ENCODE measurements at regions not wholly inside any gene's neighbourhood (a gene's known extent, or its start where the extent isn't known, plus 50 kb on each side); places are given as distances from the start of the nearest gene placed in this dataset.

DNA sequence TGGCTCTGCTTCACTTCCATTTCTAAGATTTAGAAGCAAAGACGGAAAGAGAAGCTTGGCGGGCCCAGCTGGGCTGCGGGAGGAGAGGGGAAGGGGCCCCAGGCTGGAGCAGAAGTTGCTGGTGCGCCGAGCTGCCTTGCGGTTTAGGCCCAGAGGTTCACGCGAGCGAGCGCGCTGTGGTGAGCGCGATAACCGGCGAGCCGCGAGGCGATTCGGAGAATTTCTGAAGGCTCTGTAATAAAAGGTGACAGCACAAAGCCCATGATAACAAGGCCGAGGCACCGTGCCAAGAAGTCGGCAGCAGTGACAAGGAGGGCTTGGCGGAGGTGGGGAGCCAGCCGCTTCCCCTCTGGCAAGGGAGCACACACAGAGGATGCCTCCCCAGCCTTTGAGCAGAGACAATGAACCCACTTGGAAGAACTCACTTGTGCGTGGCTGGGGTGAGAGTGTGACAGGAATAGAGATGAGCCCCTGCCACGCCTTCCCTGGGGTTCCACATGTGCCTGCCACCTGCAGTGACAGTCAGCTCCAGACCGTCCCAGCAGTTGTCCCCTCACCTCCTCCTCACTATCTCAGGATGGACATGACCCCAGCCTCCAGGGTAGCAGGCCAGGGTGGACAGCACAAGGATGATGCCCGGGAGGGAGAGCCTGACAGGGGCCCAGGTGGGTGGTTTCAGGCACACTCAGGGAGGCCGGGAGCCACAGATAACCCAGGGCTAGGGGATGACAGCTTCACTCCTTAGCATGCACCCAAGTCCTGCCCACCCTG is 315.2 kb downstream of the UACA start (continued):
- TF ChIP-seq, protein P1, sequence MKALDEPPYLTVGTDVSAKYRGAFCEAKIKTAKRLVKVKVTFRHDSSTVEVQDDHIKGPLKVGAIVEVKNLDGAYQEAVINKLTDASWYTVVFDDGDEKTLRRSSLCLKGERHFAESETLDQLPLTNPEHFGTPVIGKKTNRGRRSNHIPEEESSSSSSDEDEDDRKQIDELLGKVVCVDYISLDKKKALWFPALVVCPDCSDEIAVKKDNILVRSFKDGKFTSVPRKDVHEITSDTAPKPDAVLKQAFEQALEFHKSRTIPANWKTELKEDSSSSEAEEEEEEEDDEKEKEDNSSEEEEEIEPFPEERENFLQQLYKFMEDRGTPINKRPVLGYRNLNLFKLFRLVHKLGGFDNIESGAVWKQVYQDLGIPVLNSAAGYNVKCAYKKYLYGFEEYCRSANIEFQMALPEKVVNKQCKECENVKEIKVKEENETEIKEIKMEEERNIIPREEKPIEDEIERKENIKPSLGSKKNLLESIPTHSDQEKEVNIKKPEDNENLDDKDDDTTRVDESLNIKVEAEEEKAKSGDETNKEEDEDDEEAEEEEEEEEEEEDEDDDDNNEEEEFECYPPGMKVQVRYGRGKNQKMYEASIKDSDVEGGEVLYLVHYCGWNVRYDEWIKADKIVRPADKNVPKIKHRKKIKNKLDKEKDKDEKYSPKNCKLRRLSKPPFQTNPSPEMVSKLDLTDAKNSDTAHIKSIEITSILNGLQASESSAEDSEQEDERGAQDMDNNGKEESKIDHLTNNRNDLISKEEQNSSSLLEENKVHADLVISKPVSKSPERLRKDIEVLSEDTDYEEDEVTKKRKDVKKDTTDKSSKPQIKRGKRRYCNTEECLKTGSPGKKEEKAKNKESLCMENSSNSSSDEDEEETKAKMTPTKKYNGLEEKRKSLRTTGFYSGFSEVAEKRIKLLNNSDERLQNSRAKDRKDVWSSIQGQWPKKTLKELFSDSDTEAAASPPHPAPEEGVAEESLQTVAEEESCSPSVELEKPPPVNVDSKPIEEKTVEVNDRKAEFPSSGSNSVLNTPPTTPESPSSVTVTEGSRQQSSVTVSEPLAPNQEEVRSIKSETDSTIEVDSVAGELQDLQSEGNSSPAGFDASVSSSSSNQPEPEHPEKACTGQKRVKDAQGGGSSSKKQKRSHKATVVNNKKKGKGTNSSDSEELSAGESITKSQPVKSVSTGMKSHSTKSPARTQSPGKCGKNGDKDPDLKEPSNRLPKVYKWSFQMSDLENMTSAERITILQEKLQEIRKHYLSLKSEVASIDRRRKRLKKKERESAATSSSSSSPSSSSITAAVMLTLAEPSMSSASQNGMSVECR (CRISPR knock-in tag; IDR thresholded peaks at IDR 0.05), result 0 out of 2 replicates have a peak, but pooled peaks have one; percentile 29
- peak; percentile 56; the same call in 1 of the 2 replicates for TF ChIP-seq JUN (IDR thresholded peaks at IDR 0.05; ENCODE audit: borderline replicate concordance, low read depth, low read length)
- no peak for TF ChIP-seq JUN (CRISPR knock-in tag; IDR thresholded peaks at IDR 0.05; ENCODE audit: borderline replicate concordance)
- TF ChIP-seq SOX6 (IDR thresholded peaks at IDR 0.05), result peak; percentile 98
- peak; percentile 51; the same call in 1 of the 2 replicates for TF ChIP-seq NFE2 (IDR thresholded peaks at IDR 0.05; ENCODE audit: low read depth)
- TF ChIP-seq SMARCC2 (IDR thresholded peaks at IDR 0.05; ENCODE audit: low read depth), result peak; percentile 92
- TF ChIP-seq JUND (IDR thresholded peaks at IDR 0.05; ENCODE audit: borderline replicate concordance, low read depth, low read length), result peak; percentile 75
- peak; percentile 67; the same call in 2 of the 3 replicates for TF ChIP-seq JUND (tag; IDR thresholded peaks at IDR 0.05; ENCODE audit: borderline replicate concordance, low read depth, low read length)
- TF ChIP-seq EP400 (IDR thresholded peaks at IDR 0.05), result peak; percentile 63; the same call in 1 of the 2 replicates
- TF ChIP-seq ZNF224 (CRISPR knock-in tag; IDR thresholded peaks at IDR 0.05), result no peak
- peak; percentile 70; the same call in 1 of the 2 replicates for TF ChIP-seq ETV5 (CRISPR knock-in tag; IDR thresholded peaks at IDR 0.05; ENCODE audit: low read depth)
- TF ChIP-seq CC2D1A (IDR thresholded peaks at IDR 0.05), result peak; percentile 80; the same call in 1 of the 2 replicates
- TF ChIP-seq, protein P2, sequence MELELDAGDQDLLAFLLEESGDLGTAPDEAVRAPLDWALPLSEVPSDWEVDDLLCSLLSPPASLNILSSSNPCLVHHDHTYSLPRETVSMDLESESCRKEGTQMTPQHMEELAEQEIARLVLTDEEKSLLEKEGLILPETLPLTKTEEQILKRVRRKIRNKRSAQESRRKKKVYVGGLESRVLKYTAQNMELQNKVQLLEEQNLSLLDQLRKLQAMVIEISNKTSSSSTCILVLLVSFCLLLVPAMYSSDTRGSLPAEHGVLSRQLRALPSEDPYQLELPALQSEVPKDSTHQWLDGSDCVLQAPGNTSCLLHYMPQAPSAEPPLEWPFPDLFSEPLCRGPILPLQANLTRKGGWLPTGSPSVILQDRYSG (tag; conservative IDR thresholded peaks at IDR 0.05; ENCODE audit: low read depth), result peak; percentile 59; the same call in 1 of the 2 replicates
- peak in 1 of 2 experiments; percentile 98; a peak in 3 of 4 replicates for TF ChIP-seq TBL1XR1 (IDR thresholded peaks at IDR 0.05; ENCODE audit: low read length in 2 of 2)
- peak; percentile 97 for TF ChIP-seq L3MBTL2 (IDR thresholded peaks at IDR 0.05)
- TF ChIP-seq PHB2 (IDR thresholded peaks at IDR 0.05; ENCODE audit: low read depth), result peak; percentile 82; the same call in 1 of the 2 replicates
- TF ChIP-seq ILK (tag; IDR thresholded peaks at IDR 0.05; ENCODE audit: borderline replicate concordance, low read depth), result no peak
- TF ChIP-seq YY1 (IDR thresholded peaks at IDR 0.05; ENCODE audit: borderline replicate concordance in 1 of 3, control insufficient read depth in 1 of 3, extremely low read depth in 1 of 3, insufficient read depth in 3 of 3, insufficient read length in 1 of 3, insufficient replicate concordance in 2 of 3, low read depth in 1 of 3, low read length in 2 of 3), result no peak
- no peak for TF ChIP-seq POLR2A (conservative IDR thresholded peaks at IDR 0.05)
- TF ChIP-seq TCF7 (IDR thresholded peaks at IDR 0.05; ENCODE audit: borderline replicate concordance), result peak; percentile 82; the same call in 1 of the 2 replicates
- peak in 1 of 2 experiments; percentile 86; a peak in 2 of 4 replicates for TF ChIP-seq HDAC1 (IDR thresholded peaks at IDR 0.05)
- TF ChIP-seq, protein P3, sequence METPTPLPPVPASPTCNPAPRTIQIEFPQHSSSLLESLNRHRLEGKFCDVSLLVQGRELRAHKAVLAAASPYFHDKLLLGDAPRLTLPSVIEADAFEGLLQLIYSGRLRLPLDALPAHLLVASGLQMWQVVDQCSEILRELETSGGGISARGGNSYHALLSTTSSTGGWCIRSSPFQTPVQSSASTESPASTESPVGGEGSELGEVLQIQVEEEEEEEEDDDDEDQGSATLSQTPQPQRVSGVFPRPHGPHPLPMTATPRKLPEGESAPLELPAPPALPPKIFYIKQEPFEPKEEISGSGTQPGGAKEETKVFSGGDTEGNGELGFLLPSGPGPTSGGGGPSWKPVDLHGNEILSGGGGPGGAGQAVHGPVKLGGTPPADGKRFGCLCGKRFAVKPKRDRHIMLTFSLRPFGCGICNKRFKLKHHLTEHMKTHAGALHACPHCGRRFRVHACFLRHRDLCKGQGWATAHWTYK (CRISPR knock-in tag; IDR thresholded peaks at IDR 0.05), result peak; percentile 71; the same call in 1 of the 2 replicates
